Hematopoietic multipotent progenitor cell treated with erythropoietin and hydrocortisone succinate and interleukin-3 and kit ligand, for 15 days (in vitro differentiated cells): ENCODE measurements at regions not wholly inside any gene's neighbourhood (a gene's known extent, or its start where the extent isn't known, plus 50 kb on each side); places are given as distances from the start of the nearest gene placed in this dataset.

Source experiments
- DNase-seq: peaks from one replicate; pipeline ENCODE4 v3.0.0-alpha.2; 2015; ENCODE audit warnings: low spot score

DNA sequence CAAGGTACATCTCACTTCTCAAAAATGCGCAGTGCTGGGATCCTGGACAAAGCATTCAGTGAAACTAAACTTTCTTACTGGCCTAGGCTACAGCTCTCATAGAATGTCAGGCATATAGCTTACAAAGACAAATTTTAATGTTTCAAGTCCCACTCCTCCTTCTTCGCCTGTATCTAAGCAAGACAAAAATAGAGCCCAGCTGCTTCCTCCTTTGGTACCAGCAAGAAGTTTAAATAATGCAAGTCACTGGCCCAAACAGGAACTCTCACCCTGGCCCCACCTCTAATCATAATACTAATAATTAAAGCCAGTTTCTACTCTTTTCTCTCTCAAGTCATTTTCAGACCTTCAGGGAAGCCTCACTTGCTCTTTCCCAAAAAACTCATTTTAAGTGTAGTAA, 1267.9 kb downstream of the MRPL39 start:
- no peak for DNase-seq

DNA sequence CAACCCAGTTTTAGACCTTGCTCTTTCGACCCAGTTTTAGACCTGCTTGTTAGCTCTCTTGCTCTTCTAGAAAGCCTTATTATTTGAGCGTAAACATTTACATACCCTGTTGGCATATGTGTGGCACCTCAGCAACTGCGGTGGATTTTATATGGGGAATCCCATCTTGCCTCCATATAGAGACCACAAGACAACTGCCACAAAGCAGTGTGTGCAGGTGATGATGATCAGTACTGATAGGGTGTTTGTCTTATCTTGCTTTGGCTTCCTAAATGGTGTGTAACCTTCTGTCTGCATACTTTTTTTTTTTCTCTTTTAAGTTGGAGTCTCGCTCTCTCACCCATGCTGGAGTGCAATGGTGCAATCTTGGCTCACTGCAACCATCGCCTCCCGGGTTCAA, 1270.8 kb downstream of the MRPL39 start:
- no peak for DNase-seq

DNA sequence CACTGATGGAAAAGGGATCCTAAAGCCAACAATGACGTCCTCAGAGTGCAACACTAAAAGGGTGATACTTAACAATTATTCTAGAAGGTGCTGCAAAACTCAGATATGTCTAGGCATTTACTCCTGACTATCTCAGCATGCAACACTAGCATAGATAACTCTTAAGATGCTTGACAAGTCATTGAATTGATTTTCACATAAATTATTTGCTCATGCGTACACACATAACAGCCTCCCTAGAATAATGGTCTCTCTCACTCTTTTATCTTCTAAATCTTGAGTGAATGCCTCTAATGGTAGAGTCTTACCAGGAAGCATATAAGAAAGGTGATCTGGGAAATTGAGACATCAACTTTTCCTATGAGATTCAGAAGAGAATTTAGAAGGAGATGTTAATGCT, 1283.7 kb downstream of the MRPL39 start:
- no peak for DNase-seq

DNA sequence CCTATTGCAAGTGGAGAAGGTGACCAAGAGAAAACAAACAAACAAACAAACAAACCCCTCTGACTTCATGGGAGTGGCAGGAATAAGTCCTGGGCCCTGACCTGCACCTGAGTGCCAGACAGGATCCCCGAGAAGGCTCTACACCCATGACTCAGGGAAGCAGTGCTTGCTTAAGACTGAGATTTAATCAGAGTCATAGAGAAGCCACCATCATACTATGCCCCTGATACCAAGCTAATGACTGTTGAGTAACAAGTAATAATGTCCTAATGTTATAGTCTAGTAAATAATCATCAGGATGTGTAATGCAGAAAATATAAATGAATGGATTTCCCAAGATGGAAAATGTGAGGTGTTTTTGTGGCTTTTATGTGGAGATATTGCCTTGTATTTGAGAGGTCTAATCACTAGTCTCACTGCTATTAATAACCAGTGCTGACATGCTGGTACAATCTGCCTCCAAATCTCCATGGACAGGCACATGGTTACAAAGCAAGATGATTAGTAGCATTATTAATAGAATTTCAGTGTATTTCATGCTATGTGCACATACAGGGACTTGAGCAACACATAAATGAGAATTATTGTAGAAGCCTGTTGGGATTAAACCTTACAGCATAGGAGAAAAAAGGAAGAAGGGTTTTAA, 1290.9 kb downstream of the MRPL39 start:
- DNase-seq: no peak

DNA sequence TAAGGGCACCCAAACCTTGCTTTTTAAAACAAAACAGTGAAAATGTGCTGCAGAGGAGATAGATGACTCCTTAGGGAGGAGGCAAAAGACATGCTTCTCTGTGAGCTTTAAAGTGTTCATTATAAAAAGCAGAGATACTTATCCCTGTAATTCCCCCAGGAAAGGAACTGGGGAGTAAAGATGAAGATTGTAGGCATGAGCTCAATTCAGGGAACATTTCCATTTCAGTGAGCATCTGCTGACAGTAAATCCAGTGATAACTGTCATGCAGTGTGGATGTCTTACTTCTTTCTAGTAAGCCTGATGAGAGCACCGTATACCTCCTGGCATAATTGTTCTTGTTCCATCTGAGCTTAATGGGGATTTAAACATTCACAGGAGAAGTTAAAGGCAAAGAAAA, 1296.5 kb downstream of the MRPL39 start:
- DNase-seq: no peak

DNA sequence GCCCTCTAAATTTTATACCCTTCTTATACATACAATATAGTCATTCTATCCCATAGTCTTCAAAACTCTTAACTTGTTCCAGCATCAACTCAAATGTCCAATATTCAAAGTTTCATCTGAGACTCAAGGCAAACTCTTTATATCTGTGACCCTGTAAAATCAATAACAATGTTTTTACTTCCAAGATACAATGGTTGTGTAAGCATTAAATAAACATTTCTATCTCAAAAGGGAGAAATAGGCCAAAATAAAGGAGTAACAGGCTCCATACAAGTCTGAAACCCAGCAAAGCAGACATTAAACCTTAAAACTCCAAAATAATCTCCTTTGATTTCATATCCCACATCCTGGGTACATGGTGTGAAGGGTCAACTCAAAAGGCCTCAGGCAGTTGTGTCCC, 1299.1 kb downstream of the MRPL39 start:
- no peak for DNase-seq

DNA sequence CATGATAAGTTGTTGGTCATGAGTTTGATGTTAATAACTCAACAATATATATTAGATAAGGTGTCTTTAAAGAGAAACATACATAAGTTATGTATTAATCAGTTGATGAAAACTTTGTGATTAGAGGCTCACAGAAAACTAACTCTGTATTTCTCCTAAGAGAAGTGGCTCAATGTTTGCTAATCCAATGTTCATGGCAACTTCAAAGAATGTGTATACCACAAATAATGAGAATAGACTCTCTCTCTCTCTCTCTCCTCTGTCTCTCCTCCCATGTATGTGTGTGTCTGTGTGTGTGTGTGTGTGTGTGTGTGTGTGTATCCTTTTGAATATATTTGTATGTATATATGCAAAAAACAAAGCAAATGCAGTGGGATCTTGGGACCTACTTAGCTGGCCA, 1304.9 kb downstream of the MRPL39 start:
- DNase-seq: no peak

DNA sequence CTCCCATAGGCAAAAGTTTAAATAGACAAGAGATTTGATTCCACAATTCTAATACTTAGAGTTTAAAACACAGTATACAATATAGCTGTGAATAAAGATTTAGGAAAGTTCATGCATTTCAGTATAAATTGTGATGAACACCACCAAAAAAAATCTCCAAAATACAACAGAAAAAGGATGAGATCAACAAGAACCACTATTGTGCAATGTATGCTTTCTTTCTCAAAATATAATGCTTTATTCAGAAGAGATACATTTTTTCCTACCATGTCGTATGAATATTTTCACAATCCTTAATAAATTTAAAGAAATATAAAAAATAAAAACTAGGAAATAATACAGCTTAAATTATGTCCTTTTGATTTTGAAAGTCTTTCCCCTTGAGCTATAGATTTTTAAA, 1309.2 kb downstream of the MRPL39 start:
- no peak for DNase-seq

DNA sequence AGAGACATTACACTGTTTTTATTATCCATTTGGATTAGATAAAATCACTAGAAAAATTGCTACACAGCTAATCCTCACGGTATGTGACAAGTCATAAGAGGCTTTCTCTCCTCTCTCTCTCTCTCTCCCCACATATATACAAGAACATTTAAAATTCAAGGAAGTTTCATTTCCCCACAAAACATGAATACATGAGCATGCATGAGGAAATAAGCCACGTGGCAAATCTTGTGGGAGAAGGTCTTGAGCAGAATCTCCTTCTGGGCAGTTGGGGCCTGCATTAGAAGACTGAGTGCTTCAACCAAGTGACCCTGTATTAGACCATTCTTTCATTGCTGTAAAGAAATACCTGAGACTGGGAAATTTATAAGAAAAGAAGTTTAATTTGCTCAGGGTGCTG, 1313.1 kb downstream of the MRPL39 start:
- DNase-seq: no peak

DNA sequence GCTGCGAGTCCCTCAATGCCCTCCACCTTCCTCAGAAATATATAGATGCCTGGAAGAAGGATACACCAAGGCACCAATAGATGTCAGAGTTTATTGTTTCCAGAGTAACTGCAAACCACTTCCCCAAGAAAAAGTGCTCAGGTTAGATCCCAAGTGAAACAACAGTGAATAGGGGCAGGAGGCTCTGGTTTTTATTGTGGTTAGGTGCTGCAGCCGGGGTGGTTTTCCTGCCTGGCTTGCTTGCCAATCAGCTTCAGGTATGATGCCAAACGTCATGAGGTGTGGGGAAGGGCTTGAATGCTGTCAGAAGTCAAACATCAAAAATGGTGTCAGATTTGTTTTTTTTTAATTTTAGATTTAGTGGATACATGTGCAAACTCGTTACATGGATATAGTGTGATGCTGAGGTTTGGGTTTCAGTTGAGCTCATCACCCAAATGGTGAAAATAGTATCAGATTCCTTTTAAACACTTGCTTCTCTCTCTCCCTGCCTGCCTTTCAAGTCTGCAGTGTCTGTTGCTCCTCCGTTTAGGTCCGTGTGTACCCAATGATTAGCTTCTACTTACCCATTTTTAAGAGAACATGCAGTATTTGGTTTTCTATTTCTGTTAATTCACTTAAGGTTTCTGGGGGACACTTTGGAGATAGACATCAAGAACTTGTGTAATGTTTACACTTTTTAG, 1317.0 kb downstream of the MRPL39 start:
- DNase-seq: no peak

DNA sequence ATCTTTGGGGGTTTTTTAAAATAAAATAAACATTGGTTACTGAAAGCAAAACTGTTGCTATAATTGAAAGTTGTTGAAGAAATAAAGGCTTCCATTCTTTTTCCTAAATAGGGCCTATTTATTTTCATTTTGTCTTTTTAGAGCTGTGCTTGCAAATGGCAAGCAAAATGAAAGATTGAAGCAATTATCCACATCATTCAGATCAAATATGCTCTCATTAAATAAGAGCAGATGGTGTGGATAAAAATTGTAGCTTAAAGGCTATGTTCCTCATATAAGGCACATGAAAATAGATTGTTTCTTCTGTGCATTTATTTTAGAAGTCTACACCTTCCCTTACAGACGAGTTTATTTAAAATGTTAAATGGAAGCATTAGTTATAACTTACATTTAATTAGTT, 1317.7 kb downstream of the MRPL39 start:
- DNase-seq: no peak

DNA sequence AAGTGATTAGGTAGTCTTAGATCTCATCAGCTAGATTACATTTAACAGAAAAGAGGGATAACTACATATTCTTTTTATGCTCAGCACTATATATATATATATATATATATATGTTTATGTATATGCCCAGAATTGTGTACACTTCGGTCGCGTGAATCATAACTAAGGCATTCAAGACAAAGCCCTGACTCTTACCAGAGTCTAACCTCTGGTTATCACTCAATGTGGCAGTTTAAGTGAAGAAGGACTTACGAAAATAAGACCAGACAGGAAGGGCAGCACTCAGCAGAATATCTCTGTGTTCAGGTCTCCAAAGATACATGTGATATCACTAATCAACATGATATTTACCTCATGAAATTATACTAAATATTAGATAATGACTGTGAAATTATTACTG, 1326.7 kb downstream of the MRPL39 start:
- DNase-seq: no peak

DNA sequence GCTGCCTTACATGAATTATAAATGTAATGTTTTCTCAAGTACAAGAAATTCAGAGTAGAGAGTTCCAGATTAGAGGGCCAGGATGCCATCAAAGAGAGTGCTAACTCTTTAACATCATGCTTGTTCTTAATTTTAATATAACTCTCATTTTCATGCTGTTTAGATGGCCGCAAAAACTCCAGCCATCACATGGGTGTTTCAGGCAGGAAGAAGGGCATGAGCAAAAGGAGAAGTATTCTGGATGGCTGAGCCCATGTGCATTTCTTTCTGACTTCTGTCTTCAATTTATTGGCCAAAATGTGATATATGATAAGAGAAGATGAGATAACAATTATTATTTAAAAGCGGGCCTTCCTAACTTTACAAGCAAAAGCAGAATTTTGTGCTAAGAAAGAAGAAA, 1328.6 kb downstream of the MRPL39 start:
- no peak for DNase-seq

DNA sequence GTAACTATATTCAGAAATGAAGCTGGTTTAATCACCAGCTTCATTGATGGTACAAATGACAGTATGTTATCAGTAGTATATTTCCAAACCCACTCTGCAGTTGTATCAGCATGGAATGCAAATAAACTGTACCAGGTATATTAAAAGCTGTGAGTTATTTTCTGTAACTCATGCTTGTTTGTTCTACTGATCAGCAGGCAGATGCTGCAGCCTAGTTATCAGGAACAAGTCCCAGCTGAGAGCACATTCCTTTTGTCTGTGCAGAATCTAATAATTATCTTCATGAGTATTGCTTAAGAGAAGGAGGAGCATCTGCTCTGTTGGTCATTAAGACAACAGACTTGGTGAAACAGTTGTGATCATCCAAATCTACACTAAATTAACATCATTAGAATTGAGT, 1331.1 kb downstream of the MRPL39 start:
- no peak for DNase-seq

DNA sequence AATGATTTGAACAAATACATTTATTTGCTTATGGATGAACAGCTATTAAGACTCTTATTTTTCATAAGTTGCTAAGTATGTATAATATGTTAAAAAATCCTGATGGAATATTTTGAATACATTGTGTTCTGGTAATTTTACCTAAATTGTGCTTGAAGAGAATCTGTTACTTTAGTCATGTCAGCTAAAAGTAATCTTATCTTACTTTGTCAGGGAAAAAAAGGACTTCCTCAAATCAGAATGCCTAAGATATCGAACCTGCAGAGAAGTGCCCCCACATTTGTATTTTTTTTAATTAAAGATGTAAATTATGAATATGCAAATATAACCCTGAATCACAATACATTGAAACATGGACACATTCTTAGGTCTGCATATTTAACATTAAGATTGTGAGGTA, 1331.7 kb downstream of the MRPL39 start:
- no peak for DNase-seq

DNA sequence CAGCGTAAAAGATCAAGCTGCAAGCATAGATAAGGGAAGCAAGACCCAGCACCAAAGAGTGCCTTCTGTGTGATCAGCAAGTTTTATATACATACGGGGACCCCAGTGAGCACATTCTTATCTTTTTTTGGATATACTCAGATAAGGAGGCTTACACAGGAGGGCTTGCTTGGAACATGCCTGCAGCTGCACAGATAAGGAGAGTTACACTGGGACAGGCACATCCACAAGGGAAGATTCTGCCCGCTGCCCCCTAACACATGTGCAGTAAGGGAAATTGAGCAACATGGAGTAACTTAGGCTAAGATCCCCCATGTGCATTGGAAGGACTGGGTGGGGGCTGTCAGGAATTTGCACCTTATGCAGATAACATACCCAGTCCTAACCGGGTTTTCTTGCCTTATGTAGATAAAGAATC, 1334.8 kb downstream of the MRPL39 start:
- DNase-seq: peak; percentile 9

DNA sequence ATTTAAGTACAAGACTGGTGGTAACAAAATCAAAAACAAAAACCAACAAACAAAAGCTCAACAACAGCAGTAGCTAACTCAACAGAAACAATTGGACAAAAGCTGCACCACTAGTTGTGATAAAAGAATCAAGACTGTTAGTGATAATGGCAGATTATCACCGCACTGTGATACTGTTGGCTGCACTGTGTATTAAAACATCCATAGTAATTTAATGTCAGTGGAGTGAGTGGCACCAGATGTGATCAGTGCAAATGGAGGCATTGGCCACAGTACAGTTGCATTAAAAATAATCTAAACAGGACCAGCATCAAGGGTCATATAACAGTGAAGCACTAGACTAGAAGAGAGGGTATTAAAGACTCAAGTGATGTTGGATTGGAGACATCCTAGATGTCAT, 1341.3 kb downstream of the MRPL39 start:
- DNase-seq: no peak

DNA sequence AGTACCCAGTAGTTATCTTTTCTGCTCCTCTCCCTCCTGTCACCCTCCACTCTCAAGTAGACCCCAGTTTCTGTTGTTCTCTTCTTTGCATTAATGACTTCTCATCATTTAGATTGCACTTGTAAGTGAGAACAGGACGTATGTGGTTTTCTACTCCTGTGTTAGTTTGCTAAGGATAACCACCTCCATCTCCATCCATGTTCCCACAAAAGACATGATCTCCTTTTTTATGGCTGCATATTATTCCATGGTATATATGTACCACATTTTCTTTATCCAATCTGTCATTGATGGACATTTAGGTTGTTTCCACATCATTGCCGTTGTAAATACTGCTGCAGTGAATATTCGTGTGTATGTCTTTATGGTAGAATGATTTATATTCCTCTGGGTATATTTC, 1346.5 kb downstream of the MRPL39 start:
- DNase-seq: no peak

DNA sequence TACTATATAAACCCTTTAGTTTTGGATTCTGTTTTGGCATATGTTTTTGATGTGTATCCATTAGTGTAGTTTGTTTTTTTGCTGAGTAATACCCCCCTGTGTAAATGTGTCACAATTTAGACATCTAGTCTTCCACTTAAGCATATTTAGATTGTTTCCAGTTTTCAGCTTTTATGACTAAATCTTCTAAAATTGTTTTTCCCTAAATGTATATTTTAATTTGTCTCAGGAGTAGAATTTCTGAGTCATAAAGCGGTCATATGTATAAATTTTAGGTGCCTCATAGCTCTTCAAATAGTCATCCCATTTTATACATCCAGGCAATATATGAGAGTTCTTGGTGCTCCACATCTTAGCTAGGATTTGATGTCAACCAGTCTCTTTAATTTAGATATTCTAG, 1348.0 kb downstream of the MRPL39 start:
- DNase-seq: no peak

DNA sequence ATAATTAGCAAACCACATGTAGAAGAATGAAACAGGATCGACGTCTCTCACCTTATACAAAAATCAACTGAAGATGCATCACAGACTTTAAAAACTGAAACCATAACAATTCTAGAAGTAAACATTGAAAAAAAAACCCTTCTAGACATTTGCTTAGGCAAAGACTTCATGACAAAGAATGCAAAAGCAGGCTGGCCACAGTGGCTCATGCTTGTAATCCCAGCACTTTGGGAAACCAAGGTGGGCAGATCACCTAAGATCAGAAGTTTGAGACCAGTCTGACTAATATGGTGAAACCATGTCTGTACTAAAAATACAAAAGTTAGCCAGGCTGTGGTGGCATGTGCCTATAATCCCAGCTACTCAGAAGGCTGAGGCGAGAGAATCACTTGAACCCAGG, 1351.7 kb downstream of the MRPL39 start:
- DNase-seq: no peak

DNA sequence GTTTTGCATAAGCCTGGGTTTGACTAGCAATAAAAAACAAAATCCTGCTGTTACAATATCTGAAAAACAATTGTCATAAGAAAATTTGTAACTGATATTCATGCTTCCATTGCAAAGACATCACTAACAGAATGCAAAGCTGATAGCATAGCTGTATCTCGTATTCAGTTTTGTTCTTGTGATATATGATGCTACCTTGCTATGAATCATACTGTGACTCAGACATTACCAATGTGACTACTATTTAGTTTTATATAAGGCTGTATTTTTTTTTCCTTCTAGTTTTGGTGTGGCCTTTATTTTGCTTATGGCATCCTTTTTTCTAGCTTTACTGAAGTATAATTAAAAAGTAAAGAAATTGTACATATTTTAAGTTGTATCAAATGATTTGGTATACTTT, 1381.8 kb downstream of the MRPL39 start:
- DNase-seq: no peak

DNA sequence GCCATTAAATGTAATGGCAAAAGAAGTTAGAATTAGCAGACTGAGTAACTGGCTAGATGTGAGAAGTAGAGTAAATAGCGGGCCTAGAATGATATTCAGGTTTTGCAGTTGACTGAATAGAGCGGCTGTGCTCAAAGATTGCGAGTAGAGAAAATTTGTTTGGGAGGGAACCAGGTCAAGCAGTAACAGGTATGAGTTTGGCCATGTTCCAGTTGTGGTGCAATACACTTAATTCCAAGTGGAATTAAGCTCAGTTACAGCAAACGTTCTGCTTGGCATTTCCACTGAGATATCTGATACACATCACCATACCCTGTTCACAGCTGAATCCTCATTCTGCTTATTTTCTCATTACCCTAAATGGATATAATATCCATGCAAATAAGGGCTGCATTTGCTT, 1382.9 kb downstream of the MRPL39 start:
- DNase-seq: no peak

DNA sequence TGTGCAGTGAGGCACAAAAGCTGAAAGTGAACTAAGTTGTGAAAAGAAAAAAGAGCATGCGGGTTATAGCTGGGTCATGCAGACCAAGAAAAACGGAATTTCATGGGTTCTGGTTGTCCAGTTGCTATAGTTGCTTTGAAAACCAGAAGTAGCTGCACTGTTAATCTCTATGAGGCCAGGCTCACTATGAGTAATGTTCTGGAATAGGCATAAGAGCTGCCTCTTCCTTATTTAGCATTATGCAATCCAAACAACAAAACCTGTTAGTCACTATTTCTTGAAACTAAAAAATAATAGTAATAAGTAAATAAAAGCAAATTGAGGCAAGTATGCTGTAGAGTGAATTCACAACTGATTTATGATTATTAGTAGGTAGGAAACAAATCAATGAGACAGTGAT, 1383.7 kb downstream of the MRPL39 start:
- no peak for DNase-seq

DNA sequence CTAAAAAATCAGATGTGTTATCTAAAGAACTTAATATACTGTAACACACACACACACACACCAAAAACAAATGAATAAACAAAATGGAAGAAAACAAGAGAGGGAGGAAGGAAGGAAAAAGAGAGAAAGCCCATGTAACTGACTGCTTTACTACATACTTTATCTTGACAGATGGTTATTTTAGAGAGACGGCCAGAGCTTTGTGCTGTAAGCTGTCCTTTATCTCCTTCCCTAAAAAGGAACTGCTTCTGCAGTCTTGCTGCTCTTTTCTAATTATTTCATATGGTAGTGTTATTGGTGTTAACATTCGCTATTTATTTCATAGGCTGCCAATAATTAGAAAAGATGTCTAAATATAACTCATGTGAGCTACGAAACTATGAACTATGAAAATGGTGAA, 1384.6 kb downstream of the MRPL39 start:
- DNase-seq: no peak
